HG03575 (cell line): ENCODE measurements at regions not wholly inside any gene's neighbourhood (a gene's known extent, or its start where the extent isn't known, plus 50 kb on each side); places are given as distances from the start of the nearest gene placed in this dataset.
A peak's percentile ranks its signal among the peaks of the same experiment; 100 is the strongest.

Experiments used
- ATAC-seq: cut with Tn5 transposase; IDR thresholded peaks from one replicate; pipeline ENCODE4 v1.9.1; 2021; ENCODE audit not compliant: unreplicated experiment, insufficient number of reproducible peaks, low FRiP score; ENCODE audit errors: extremely low read depth

DNA sequence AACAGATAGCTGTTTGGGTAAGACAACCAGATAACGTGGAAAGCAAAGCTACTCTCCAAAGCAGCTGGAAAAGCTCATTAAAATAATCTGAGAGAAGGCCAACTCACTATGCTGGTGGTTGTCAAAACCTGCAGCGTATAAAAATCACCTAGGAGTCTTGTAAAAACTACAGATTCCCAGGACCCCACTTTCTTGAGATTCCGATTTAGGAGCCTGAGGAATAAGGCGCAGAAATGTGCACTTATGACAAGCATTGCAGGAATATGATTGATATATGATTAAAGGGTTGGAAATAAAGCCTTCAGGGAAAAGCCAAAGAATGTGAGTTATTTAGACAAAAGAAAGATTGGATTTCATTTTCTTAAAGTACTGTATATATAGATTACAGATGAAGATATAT lies 285.0 kb upstream of the PTGER4 start:
- ATAC-seq: no peak

DNA sequence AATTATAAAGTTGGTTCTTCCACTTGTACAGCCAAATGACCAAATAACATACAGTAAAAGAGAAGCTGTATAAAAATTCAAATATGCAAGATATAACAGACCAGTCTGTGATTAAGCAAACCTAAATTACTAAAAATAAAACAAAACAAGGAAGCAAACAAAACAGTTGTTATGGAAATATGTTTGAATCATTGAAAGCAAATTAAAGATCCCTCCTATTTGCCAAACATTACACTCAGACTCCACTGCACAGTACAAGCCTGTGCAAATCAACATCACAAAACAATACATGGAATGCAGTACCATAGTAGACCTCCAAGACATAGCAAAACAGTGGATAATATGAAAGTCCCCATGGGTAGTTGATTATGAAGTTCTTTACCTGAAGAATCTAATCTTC lies 288.1 kb upstream of the PTGER4 start:
- no peak for ATAC-seq

DNA sequence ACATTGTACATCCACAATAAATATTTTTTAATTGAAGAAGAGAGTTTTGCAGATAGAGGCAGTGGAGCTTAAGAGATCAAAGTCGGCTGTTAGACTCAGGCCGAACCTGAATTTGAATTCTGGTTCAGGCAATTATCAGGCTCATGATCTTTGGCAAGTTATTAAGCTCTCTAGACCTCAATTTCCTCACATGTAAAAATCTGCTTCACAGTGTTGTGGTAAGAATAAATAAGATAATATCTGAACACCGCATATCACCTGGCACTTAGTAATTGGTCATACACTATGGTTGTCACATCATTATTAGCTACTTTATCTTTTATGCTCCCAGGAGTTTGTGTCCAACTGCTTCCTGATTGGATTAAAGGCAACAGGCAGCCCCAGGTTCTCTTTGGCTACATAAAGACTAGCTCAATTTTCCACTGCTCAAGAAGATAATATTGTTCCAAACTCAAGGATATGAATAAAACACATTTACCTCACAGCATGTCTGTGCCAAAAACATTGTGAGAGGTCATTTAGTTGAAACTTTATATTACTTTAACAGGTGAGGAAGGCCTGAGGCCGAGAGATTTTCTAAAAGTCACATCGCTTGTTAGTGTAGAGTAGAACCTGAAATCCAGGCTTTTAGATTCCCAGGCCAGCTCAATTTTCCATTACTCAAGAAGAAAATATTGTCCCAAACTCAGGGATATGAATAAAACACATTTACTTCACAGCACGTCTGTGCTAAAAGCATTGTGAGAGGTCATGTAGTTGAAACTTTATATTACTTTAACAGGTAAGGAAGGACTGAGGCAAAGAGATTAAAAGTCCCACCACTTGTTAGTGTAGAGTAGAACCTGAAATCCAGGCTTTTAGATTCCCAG lies 289.2 kb upstream of the PTGER4 start:
- ATAC-seq: no peak

DNA sequence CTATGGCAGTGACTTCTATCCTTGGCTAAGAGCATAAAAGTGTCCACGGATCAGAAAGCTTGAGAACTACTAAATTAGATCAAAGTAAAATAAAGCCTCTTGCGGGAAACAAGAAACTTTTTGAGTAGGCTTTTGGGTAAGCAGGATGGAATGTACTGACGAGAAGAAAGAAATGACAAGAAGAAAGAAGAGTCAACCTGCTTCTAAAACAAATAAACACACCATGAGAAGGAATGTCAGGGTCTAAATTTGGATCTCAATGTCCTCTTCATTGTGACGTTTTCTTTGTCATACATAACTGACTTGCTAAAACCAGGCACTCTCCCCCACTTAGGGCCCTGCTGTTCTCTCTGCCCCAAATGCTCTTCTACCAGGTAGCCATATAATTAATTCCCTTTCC lies 290.1 kb upstream of the PTGER4 start:
- no peak for ATAC-seq

DNA sequence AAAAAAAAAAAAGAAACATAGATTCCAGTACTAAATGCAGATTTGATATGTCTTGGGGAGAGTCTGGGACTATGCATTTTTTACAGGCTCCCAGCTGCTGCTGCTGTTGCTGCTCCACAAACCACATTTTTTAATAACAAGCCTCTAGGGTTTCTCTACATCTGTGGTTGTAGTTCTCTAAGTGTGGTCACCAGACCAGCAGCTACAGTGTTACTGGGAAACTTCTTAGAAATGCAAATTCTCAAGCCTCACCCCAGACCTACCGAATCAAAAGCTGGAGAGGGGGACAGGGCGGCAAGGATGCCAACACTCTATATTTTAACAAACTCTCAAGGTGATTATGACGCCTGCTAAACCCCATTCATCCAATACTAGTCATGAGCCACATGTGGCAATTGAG lies 293.4 kb upstream of the PTGER4 start:
- peak; percentile 90 for ATAC-seq

DNA sequence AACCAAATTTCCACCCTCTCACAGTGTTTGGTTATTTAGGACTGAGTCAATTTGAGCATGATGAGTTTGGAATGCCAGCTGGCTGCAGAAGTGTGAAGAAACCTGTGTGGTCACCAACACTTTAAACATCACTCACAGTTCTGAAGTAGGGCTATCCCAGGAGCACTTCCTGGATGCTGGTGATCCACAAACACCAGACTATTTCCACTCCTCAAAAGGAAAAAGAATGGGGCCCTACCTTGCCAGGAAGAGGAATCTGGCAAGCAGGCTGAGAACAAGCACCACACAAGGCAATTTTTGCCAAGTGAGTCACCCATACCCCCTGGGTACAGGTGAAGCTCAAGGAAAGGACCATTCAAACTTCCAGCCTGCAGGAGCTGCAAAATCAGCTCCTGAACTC lies 294.2 kb upstream of the PTGER4 start:
- ATAC-seq: no peak

DNA sequence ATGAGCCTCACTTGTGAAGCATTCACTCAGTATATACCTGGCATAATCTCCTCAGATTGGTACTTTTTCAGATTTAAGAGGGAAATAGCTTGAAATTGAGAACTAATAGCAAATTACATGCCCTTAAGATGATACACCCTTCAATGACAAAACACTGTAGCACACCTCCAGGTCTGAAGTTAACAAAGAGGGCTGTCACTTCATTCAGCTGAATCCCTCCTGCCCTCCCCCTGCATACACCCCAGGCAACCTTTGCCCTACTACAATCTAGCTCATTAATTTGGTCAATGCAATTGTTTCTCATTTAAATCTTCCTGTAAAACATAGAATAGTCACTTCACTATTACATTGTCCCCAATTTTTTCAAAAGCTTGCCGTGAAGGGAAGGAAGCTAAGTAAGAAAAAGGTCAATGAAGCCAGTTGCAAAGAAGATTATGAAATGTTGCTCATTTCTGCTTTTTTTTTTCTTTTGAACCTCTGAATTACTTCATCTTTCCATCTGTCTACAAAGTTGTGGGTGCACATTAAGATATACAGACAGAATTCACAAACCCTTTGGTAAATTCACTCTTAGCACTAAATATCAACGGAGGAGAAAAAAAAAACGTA lies 294.8 kb upstream of the PTGER4 start:
- no peak for ATAC-seq

DNA sequence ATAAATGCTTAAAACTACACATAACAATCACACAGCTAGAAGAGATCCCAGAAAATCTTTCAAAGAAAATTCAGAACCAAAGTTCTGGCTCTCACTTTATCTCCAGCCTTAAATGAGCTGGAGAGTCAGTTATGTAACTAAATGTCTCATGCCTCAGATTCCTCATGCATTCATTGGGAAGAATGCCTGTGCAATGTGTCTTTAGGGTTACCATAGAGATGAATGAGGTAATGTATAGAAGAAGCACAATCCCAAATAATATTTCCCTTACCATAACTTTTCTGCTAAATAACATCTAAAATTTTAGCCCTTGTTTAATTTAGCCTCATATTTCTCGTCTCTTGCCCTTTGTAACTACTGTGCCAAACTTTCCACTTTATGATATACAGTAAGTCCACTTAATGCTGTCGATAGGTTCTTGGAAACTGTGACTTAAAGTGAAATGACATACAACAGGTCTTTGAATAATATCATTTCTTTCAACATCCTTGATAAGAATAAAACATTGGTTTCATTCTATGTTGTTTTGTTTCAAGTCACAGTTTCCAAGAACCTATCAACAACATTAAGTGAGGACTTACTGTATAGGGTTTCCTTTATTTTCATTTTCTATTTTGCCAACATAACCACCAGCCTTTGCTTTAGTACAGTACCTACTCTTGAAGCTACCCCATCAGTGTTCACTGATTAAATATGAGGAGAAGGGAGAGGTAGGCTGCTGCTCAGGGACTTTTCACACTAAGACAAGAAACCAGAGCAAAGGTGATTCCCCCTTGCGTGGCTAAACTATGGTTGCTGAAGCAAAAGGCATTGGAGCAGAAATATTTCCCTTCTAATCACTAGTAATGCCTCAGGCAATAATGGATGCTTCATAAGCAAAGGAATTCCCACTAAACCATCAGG lies 295.7 kb upstream of the PTGER4 start:
- ATAC-seq: no peak

DNA sequence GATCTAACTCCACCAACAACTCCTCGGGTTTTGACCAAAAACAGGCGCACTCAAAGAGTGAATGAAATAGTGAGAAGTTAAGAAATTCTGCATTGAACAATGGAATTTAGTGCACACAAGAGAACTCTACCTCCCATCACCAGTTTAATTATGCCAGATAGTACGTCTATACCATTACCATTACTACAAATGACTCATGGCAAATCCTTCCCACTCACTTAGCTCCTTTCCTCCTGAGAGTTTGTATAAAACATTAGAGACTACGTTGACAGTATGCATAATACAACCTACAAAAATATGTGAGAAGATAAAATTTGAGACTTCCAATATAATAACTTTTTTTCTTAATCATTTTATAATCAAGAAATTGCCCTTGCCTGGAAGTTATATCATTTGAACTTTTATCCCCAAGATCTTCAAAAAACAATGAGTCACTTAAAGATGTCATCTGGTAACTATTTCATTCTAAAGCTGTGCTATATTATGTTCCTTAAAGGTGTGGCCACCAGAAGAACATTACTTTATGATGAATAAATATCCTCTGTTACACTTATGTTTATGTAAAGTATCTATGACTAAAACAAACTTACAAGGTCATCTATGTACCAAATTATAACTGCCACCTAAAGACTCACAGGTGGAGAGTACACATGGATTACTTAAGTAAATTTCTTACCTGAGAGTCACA lies 297.9 kb upstream of the PTGER4 start:
- ATAC-seq: no peak

DNA sequence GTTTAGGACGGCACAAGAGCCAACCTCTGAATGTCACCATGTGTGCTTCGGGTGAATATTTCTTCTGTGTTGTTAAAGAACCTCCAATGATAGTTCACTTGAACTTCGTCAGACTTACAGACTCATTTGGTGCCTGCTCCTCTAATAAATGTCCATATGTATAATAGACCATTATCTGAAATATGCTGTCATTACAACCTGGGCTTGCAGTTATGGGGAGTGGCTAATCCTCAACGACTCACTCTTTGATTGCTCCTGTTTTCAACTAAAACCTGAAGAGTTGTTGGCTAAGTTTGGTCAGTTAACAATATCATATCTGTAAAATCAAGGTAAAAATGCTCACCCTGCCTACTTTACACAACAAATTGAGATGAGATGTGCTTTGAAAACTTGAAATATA lies 298.7 kb upstream of the PTGER4 start:
- no peak for ATAC-seq

DNA sequence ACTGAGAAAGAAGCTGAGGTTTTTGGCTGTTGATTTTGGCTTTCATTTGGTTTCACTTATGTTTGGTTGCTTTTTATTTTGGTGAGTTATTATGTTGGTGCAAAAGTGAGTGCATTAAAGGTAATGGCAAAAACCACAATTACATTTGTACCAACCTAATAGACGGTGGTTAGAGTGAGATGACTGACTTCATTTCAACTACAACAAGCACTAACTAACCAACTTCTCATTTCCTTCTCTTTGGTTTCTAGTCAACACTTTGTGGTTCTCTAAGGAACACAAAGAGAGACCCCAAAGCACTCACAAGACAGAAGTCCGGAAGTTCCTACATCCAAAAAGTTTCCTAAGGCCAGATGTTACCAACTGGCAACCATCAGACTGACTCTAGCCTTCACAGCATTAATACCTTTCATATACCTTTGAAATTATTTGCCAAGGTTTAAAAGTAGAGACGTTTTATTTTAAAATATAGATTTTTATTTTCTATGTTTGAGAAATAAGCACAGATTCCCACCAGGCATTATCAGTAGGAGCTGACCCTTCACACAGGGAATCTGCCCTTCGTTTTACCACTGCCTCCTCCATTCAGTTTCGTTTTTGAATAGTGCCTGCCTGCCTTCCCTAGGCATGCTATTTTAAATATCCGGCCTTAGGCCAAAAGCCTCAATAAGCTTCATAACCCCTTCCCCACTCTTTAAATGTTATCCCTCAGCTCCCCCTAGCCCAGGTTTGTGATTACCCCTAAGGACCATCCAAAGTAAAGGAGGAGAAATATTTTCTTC lies 301.1 kb upstream of the PTGER4 start:
- peak; percentile 29 for ATAC-seq

DNA sequence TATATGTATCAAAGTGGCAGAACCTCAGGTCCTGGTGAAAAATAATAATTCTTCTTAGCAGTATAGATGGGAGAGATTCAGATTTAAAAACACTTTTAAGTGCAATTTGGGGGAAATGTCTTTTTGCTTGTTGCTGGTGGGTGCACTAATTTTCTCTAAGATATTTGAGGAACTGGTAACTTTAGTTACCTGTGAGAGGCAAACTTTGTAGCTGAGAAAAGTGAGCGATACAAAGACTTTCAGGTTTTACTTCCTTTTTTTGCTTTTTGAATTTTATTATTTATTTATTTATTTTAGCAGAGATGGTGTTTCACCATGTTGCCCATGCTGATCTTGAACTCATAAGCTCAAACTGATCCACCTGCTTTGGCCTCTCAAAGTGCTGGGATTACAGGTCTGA lies 303.1 kb upstream of the PTGER4 start:
- peak; percentile 59 for ATAC-seq

DNA sequence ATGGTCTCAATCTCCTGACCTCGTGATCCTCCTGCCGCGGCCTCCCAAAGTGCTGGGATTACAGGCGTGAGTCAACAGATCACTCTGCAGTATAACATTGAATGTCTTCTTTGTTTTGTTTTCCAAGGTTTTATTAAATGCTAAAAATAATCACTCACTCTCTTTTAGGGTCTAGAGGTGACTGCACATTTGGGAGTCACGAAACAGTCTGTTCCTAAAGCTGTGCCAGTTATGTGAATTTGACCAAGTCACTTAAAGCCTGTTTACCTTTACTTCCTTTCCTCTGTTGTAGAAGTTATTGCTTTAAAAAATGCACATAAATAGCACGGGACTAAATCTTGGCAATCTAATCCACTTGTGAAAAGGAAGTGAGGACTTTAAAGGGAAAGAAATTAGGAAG lies 304.9 kb upstream of the PTGER4 start:
- ATAC-seq: no peak

DNA sequence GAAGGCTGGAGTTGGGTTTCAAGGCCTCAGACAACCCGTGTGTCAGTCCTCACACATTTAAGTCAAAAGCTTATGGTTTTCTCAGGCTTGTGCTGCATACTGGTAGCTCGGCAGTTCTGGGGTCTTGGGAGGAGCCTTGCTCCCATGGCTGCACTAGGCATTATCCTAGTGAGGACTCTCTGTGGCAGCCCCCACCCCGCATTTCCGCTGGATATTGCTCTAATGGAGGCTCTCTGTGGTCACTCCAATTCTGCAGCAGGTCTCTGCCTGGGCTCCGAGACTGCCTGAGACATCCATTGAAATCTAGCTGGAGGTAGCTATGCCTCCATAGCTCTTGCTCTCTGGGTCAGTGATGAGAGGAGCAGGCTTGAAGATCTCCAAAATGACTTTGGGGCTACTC lies 311.5 kb upstream of the PTGER4 start:
- ATAC-seq: no peak

DNA sequence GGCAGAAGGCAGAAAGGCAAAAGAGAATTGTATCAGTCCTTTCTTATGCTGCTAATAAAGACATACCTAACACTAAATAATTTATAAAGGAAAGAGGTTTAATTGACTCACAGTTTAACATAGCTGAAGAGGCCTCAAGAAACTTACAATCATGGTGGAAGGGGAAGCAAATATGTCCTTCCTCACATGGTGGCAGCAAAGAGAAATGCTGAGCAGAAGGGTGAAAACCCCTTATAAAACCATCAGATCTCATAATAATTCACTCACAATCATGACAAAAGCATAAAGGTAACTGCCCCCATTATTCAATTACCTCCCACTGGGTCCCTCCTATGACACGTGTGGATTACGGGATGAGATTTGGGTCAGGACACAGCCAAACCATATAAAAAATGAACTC lies 312.5 kb upstream of the PTGER4 start:
- no peak for ATAC-seq

DNA sequence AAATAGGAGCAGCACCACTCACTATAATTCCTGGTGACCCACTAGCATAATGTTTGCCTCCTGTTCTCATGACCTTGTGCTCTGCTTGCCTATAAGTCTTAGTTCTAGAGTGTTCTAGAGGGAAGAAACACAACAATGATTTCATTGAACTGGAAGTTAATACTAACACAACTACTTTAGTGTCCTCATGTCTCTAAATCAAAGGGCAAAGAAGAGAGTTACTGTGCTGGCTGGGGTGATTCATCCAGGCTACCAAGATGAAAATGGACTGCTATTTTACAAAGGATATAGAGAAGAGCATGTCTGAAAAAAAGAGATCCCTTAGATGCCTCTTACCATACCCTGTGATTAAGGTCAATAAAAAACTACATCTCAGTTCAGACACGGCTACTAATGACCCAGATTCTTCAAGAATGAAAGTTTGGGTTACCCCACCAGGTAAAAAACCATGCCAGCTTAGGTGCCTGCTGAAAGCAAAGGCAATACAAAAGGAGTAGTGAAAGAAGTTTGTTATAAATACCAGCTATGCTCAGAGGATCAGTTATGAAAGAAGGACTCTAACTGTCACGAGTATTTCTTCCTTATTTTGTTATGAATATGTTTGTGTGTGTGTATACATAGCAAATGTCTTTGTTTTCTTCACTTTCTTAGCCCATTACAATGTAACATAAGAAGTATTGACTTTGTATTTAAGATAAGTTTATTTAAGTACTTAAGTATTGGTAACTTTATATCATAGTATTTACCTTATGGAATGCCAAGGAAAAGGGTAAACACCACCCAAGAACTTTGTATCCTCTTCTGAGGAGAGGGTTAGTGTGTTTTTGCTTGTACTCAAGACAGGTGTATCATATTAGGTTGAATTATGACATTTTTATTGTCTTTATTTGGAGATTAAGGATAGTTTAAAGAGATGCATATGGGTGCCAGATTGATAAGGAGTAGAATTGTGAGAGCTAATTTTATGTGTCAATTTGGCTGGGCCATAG lies 314.1 kb upstream of the PTGER4 start:
- ATAC-seq: peak; percentile 58

DNA sequence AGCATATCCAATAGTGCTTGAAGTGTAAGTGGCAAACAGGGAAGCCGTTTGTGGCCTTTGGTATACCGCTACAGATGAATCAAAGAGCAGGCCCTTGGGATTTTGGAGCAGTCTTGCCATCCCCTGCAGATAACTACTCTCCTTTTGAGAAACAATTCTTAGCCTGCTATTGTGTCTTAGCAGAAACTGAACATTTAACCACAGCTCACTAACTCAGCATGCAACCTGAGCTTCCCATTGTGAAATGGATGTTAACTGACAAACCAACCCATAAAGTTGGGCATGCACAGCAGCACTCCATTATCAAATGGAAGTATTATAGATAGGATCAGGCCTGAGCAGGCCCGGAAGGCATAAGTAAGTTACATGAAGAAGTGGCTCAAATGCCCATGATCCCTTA lies 315.3 kb upstream of the PTGER4 start:
- ATAC-seq: no peak
